ENCODE measurements at regions not wholly inside any gene's neighbourhood (a gene's known extent, or its start where the extent isn't known, plus 50 kb on each side); places are given as distances from the start of the nearest gene placed in this dataset.
"Not testable (repeated sequence)": the region's sequence is repeated elsewhere in the genome, so short reads cannot be mapped to it uniquely, and the experiment has no call there.

DNA sequence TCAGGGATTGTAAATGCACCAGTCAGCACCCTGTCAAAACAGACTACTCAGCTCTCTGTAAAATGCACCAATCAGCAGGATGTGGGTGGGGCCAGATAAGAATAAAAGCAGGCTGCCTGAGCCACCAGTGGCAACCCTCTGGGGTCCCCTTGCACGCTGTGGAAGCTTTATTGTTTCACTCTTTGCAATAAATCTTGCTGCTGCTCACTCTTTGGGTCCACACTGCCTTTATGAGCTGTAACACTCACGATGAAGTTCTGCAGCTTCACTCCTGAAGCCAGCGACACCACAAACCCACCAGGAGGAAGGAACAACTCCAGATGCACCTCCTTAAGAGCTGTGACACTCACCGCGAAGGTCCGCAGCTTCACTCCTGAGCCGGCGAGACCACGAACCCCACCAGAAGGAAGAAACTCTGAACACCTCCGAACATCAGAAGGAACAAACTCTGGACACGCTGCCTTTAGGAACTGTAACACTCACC, 1578.5 kb downstream of the SI start (continued):
- not testable (repeated sequence) for TF ChIP-seq PBX2 (CRISPR knock-in tag; IDR thresholded peaks at IDR 0.05; ENCODE audit: low read depth)
- peak; percentile 62 for TF ChIP-seq PBX2 (tag; conservative IDR thresholded peaks at IDR 0.05; ENCODE audit: low read depth)
- TF ChIP-seq, protein P1, sequence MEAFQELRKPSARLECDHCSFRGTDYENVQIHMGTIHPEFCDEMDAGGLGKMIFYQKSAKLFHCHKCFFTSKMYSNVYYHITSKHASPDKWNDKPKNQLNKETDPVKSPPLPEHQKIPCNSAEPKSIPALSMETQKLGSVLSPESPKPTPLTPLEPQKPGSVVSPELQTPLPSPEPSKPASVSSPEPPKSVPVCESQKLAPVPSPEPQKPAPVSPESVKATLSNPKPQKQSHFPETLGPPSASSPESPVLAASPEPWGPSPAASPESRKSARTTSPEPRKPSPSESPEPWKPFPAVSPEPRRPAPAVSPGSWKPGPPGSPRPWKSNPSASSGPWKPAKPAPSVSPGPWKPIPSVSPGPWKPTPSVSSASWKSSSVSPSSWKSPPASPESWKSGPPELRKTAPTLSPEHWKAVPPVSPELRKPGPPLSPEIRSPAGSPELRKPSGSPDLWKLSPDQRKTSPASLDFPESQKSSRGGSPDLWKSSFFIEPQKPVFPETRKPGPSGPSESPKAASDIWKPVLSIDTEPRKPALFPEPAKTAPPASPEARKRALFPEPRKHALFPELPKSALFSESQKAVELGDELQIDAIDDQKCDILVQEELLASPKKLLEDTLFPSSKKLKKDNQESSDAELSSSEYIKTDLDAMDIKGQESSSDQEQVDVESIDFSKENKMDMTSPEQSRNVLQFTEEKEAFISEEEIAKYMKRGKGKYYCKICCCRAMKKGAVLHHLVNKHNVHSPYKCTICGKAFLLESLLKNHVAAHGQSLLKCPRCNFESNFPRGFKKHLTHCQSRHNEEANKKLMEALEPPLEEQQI (IDR thresholded peaks at IDR 0.05) = 0 out of 2 replicates have a peak, but pooled peaks have one; percentile 8
- peak; percentile 35; the same call in 1 of the 2 replicates for TF ChIP-seq PML (IDR thresholded peaks at IDR 0.05; ENCODE audit: low read length)
- TF ChIP-seq, protein P2, sequence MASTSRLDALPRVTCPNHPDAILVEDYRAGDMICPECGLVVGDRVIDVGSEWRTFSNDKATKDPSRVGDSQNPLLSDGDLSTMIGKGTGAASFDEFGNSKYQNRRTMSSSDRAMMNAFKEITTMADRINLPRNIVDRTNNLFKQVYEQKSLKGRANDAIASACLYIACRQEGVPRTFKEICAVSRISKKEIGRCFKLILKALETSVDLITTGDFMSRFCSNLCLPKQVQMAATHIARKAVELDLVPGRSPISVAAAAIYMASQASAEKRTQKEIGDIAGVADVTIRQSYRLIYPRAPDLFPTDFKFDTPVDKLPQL (IDR thresholded peaks at IDR 0.05; ENCODE audit: extremely low read depth, insufficient read length) = peak; percentile 57
- peak; percentile 72 for TF ChIP-seq SUPT5H (IDR thresholded peaks at IDR 0.05)
- peak; percentile 74 for TF ChIP-seq MAFG (tag; conservative IDR thresholded peaks at IDR 0.05)
- 0 out of 2 replicates have a peak, but pooled peaks have one; percentile 22 for TF ChIP-seq MAFK (IDR thresholded peaks at IDR 0.05; ENCODE audit: low read length)
- TF ChIP-seq, protein P3, sequence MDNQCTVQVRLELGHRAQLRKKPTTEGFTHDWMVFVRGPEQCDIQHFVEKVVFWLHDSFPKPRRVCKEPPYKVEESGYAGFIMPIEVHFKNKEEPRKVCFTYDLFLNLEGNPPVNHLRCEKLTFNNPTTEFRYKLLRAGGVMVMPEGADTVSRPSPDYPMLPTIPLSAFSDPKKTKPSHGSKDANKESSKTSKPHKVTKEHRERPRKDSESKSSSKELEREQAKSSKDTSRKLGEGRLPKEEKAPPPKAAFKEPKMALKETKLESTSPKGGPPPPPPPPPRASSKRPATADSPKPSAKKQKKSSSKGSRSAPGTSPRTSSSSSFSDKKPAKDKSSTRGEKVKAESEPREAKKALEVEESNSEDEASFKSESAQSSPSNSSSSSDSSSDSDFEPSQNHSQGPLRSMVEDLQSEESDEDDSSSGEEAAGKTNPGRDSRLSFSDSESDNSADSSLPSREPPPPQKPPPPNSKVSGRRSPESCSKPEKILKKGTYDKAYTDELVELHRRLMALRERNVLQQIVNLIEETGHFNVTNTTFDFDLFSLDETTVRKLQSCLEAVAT (IDR thresholded peaks at IDR 0.05) = peak; percentile 17 to 51; a peak in 2 of 4 replicates
- TF ChIP-seq ZNF436 (CRISPR knock-in tag; IDR thresholded peaks at IDR 0.05) = 0 out of 2 replicates have a peak, but pooled peaks have one; percentile 46
- peak; percentile 92 for TF ChIP-seq ZNF316 (IDR thresholded peaks at IDR 0.05)
- TF ChIP-seq C11orf30 (IDR thresholded peaks at IDR 0.05; ENCODE audit: low read depth) = peak; percentile 81
- peak; percentile 63 for TF ChIP-seq MEIS2 (IDR thresholded peaks at IDR 0.05; ENCODE audit: partially characterized antibody)
- TF ChIP-seq, protein P4, sequence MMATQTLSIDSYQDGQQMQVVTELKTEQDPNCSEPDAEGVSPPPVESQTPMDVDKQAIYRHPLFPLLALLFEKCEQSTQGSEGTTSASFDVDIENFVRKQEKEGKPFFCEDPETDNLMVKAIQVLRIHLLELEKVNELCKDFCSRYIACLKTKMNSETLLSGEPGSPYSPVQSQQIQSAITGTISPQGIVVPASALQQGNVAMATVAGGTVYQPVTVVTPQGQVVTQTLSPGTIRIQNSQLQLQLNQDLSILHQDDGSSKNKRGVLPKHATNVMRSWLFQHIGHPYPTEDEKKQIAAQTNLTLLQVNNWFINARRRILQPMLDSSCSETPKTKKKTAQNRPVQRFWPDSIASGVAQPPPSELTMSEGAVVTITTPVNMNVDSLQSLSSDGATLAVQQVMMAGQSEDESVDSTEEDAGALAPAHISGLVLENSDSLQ (IDR thresholded peaks at IDR 0.05) = peak; percentile 30; the same call in 1 of the 2 replicates
